Caco-2 (cell line): ENCODE measurements at regions not wholly inside any gene's neighbourhood (a gene's known extent, or its start where the extent isn't known, plus 50 kb on each side); places are given as distances from the start of the nearest gene placed in this dataset.
A peak's percentile ranks its signal among the peaks of the same experiment; 100 is the strongest.

ENCODE experiments used
- BruUV-seq: library from RNA; stranded (reverse); fragments of 400-500 nt; replicated peaks from 2 replicates; lab custom pipeline; 2021; lab: Mats Ljungman, UMichigan
- CTCF ChIA-PET: fragments of 300-600 bp; sonication (Branson Sonifier 250); formaldehyde crosslinking; loops from one replicate; lab custom pipeline; 2022; ENCODE audit warnings: antibody characterized with exemption; lab: Charles Lee
- POLR2A ChIA-PET: fragments of 300-600 bp; sonication (Branson Sonifier 250); formaldehyde crosslinking; loops from one replicate; lab custom pipeline; 2022; ENCODE audit warnings: antibody characterized with exemption; lab: Charles Lee
- DNase-seq, 2 experiments: peaks; one replicate each; pipeline versions ENCODE4 v3.0.0 to v3.0.0-alpha.2; 2020 to 2022
- H3K27me3 ChIP-seq: replicated peaks from 2 replicates; pipeline ENCODE4 v1.6.0; 2011; ENCODE audit warnings: low read length; ENCODE audit not compliant: control insufficient read depth, insufficient read depth
- H3K36me3 ChIP-seq: 2 replicates; pipeline ENCODE4 v1.5.1; 2011; ENCODE audit warnings: low read length; ENCODE audit not compliant: control insufficient read depth, insufficient read depth
- H3K4me1 ChIP-seq: fragments of 250-450 bp; sonication (Bioruptor Pico); 2 replicates; pipeline ENCODE4 v1.5.1; 2020; ENCODE audit warnings: mild to moderate bottlenecking
- H3K4me3 ChIP-seq: 2 replicates; pipeline ENCODE4 v1.5.1; 2011; ENCODE audit warnings: low read depth, mild to moderate bottlenecking, control low read depth, low read length
- H3K9me3 ChIP-seq: fragments of 250-450 bp; sonication (Bioruptor Pico); 2 replicates; pipeline ENCODE4 v1.5.1; 2020; ENCODE audit warnings: mild to moderate bottlenecking, moderate library complexity
- H3K27ac Mint-ChIP-seq: one replicate; pipeline ENCODE4 v1.8.0; 2022; ENCODE audit warnings: mixed read lengths; ENCODE audit not compliant: unreplicated experiment
- H3K27me3 Mint-ChIP-seq: one replicate; pipeline ENCODE4 v1.8.0; 2022; ENCODE audit warnings: mixed read lengths; ENCODE audit not compliant: insufficient read depth, unreplicated experiment
- H3K36me3 Mint-ChIP-seq: one replicate; pipeline ENCODE4 v1.8.0; 2022; ENCODE audit warnings: mild to moderate bottlenecking, mixed read lengths; ENCODE audit not compliant: insufficient read depth, unreplicated experiment
- H3K4me1 Mint-ChIP-seq: one replicate; pipeline ENCODE4 v1.8.0; 2022; ENCODE audit warnings: low read depth, mixed read lengths; ENCODE audit not compliant: unreplicated experiment
- H3K4me3 Mint-ChIP-seq: one replicate; pipeline ENCODE4 v1.8.0; 2022; ENCODE audit warnings: mild to moderate bottlenecking, moderate library complexity, mixed read lengths; ENCODE audit not compliant: unreplicated experiment
- H3K9me3 Mint-ChIP-seq: one replicate; pipeline ENCODE4 v1.8.0; 2022; ENCODE audit warnings: mixed read lengths; ENCODE audit not compliant: unreplicated experiment
- intact Hi-C: fragments of 100-400 bp; cut with micrococcal nuclease; formaldehyde crosslinking; loops from one replicate; pipeline ENCODE4 v1.10.0; 2022; ENCODE audit not compliant: unreplicated experiment
- TF ChIP-seq, protein P1 (sequence below), 2 experiments: fragments of 200-600 bp in 1 of 2; IDR thresholded peaks; 1 replicate in 1 of 2; 2 replicates in 1 of 2; pipeline versions ENCODE4 v1.5.1 to v1.8.0; 2011 to 2022; ENCODE audit warnings: antibody characterized with exemption in 1 of 2, control low read depth in 1 of 2, inconsistent platforms in 1 of 2, low read depth in 1 of 2, low read length in 1 of 2, mild to moderate bottlenecking in 1 of 2, moderate library complexity in 1 of 2; ENCODE audit not compliant: insufficient read depth in 1 of 2, severe bottlenecking in 1 of 2, unreplicated experiment in 1 of 2

DNA sequence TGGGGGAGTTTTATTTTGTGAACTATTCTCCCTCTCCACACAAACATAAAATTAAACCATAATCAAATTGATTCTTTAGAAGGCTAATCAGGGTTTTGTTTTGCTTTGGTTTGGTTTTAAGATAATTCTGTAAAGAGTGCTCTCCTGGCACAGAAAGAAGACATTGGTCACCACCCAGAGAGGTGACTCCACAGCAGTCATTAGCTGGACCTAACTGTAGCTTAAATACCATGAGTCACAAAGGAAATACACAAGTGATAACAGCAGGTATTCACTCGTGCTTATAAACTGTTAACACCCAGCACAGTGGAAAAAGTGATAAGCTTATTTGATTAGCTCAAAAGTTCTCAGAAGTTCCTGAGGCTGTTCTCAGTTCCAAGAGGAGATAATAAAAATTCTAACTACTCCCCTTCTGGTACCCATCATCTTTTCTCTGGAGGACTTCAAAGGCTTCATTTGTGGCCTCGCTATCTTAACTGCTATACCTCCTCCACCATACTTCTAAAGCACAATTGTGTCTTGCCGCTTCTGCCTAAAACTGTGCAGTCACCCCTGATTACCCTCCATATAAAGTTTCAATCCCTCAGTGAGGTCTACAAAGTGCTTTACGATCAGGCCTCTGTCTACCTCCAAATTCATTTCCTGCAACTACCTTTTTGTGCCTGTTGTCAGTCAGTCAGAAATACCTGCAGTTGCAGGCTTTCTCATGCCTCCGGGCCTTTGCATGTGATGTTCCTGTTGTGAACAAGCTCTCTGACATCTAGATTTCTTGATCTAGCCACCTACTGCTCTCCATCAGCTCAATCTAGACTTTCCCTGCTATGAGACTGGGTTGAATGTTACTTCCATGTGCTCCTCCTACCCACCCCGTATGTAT is 201.1 kb downstream of the SAMD5 start:
- Histone ChIP-seq H3K9me3 (no peaks in the 10 kb centered on the region), H3K36me3 (no peaks in the 10 kb centered on the region), H3K27me3 (no peaks in the 10 kb centered on the region), H3K4me3 (no peak overlapping the region), H3K4me1 (peaks cover 44% of the 10 kb centered on the region)
- peak overlapping the region; percentile 3 for H3K4me3 Mint-ChIP-seq
- H3K27ac Mint-ChIP-seq, result peak overlapping the region; percentile 50
- H3K9me3 Mint-ChIP-seq, result peaks cover 9% of the 10 kb centered on the region
- peaks cover 37% of the 10 kb centered on the region for H3K4me1 Mint-ChIP-seq
- POLR2A ChIA-PET, result no interaction called here
- intact Hi-C loops, result loop anchor here (1.0 kb wide), 3 partner anchors 67 to 265 kb away; no protein-coding TSS in a partner anchor
- no peaks in the 10 kb centered on the region for H3K36me3 Mint-ChIP-seq
- peak; percentile 46 to 65 for DNase-seq
- no TSS peak for BruUV-seq
- CTCF ChIA-PET, result no interaction called here
- TF ChIP-seq, protein P1, sequence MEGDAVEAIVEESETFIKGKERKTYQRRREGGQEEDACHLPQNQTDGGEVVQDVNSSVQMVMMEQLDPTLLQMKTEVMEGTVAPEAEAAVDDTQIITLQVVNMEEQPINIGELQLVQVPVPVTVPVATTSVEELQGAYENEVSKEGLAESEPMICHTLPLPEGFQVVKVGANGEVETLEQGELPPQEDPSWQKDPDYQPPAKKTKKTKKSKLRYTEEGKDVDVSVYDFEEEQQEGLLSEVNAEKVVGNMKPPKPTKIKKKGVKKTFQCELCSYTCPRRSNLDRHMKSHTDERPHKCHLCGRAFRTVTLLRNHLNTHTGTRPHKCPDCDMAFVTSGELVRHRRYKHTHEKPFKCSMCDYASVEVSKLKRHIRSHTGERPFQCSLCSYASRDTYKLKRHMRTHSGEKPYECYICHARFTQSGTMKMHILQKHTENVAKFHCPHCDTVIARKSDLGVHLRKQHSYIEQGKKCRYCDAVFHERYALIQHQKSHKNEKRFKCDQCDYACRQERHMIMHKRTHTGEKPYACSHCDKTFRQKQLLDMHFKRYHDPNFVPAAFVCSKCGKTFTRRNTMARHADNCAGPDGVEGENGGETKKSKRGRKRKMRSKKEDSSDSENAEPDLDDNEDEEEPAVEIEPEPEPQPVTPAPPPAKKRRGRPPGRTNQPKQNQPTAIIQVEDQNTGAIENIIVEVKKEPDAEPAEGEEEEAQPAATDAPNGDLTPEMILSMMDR (IDR thresholded peaks at IDR 0.05; ENCODE audit: insufficient read depth in 1 of 2, low read depth in 1 of 2, low read length in 1 of 2, severe bottlenecking in 1 of 2, unreplicated experiment in 1 of 2), result no peak
- H3K27me3 Mint-ChIP-seq, result no peaks in the 10 kb centered on the region

DNA sequence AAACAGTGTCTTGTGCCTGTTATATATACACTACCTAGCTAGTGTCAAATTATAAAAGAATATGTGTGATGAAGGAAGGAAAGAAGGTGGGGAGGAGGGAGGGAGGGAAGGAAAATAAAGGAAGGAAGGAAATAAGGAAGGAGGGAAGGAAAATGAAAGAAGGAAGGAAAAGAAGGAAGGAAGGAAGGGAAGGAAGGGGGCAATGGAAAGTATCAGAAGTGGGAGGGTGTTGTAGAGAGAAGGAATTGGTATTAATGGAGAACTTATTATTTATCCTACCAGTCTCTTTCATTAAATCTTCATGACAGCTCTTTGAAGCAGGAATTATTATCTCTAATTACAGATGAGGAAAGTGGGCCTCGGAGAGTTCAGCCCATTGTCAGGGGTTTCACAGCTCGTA is 202.4 kb downstream of the SAMD5 start:
- BruUV-seq, result no TSS peak
- intact Hi-C loops, result no loop called here
- Histone ChIP-seq H3K9me3 (no peaks in the 10 kb centered on the region), H3K4me1 (peaks cover 44% of the 10 kb centered on the region), H3K27me3 (no peaks in the 10 kb centered on the region), H3K4me3 (no peak overlapping the region), H3K36me3 (no peaks in the 10 kb centered on the region)
- TF ChIP-seq, protein P1 (IDR thresholded peaks at IDR 0.05; ENCODE audit: insufficient read depth in 1 of 2, low read depth in 1 of 2, low read length in 1 of 2, severe bottlenecking in 1 of 2, unreplicated experiment in 1 of 2), result no peak
- no peak overlapping the region for H3K4me3 Mint-ChIP-seq
- no peaks in the 10 kb centered on the region for H3K27me3 Mint-ChIP-seq
- DNase-seq, result no peak
- CTCF ChIA-PET, result no interaction called here
- POLR2A ChIA-PET, result no interaction called here
- no peaks in the 10 kb centered on the region for H3K36me3 Mint-ChIP-seq
- H3K4me1 Mint-ChIP-seq, result peaks cover 37% of the 10 kb centered on the region
- peak overlapping the region; percentile 69 for H3K27ac Mint-ChIP-seq
- H3K9me3 Mint-ChIP-seq, result peaks cover 9% of the 10 kb centered on the region

DNA sequence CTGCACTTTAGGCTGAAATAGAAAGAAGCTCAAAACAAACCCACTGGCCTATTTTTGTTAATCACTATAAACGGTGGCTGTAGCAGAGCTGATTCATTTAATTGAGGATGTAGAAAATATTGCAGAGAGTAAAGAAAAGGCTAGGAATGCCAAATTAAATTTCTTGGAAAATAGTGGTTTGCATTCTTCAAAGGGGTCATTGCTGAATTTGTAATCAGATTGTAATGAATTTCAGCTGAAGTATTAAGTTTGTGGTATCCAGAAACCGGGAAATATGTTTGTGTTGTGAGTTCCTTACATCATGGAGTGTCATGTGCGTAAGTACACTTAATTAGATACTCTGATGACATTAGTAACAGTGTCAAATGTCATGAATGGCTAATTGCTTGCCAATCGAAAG is 203.0 kb downstream of the SAMD5 start:
- Histone ChIP-seq H3K36me3 (no peaks in the 10 kb centered on the region), H3K4me1 (peaks cover 42% of the 10 kb centered on the region), H3K9me3 (no peaks in the 10 kb centered on the region), H3K27me3 (no peaks in the 10 kb centered on the region), H3K4me3 (no peak overlapping the region)
- Mint-ChIP-seq H3K27me3 (no peaks in the 10 kb centered on the region), H3K27ac (no peak overlapping the region), H3K36me3 (no peaks in the 10 kb centered on the region), H3K4me1 (peaks cover 37% of the 10 kb centered on the region), H3K9me3 (peaks cover 9% of the 10 kb centered on the region), H3K4me3 (no peak overlapping the region)
- ChIA-PET POLR2A (no interaction called here), CTCF (no interaction called here)
- BruUV-seq, result no TSS peak
- intact Hi-C loops, result no loop called here
- TF ChIP-seq, protein P1 (IDR thresholded peaks at IDR 0.05; ENCODE audit: insufficient read depth in 1 of 2, low read depth in 1 of 2, low read length in 1 of 2, severe bottlenecking in 1 of 2, unreplicated experiment in 1 of 2), result no peak
- DNase-seq, result no peak
